KMS-11 (cell line): ENCODE measurements at regions not wholly inside any gene's neighbourhood (a gene's known extent, or its start where the extent isn't known, plus 50 kb on each side); places are given as distances from the start of the nearest gene placed in this dataset.

ENCODE experiments used
- H2AFZ ChIP-seq: fragments of 200-600 bp; sonication (generic); 2 replicates; pipeline ENCODE4 v1.6.1; 2016; ENCODE audit warnings: antibody characterized with exemption, mixed run types, low read depth
- H3K27ac ChIP-seq: fragments of 200-600 bp; sonication (generic); 2 replicates; pipeline ENCODE4 v1.6.1; 2016; ENCODE audit warnings: mild to moderate bottlenecking, mixed run types
- H3K27me3 ChIP-seq: fragments of 200-600 bp; sonication (generic); 2 replicates; pipeline ENCODE4 v1.6.1; 2017; ENCODE audit warnings: mild to moderate bottlenecking, low read depth, mixed run types, moderate library complexity; ENCODE audit not compliant: insufficient read depth
- H3K36me3 ChIP-seq: fragments of 200-600 bp; sonication (generic); 2 replicates; pipeline ENCODE4 v1.6.1; 2017; ENCODE audit warnings: mild to moderate bottlenecking, mixed run types; ENCODE audit not compliant: insufficient read depth
- H3K4me1 ChIP-seq: fragments of 200-600 bp; sonication (generic); 2 replicates; pipeline ENCODE4 v1.6.1; 2016; ENCODE audit warnings: mild to moderate bottlenecking, low read depth, mixed run types; ENCODE audit not compliant: poor library complexity, severe bottlenecking
- H3K4me2 ChIP-seq: fragments of 200-600 bp; sonication (generic); 2 replicates; pipeline ENCODE4 v1.7.0; 2016; ENCODE audit warnings: mild to moderate bottlenecking, mixed run types
- H3K4me3 ChIP-seq: fragments of 200-600 bp; sonication (generic); IDR thresholded peaks from 2 replicates; pipeline ENCODE4 v1.6.1; 2017; ENCODE audit warnings: low read depth, low read length, mixed read lengths; ENCODE audit not compliant: insufficient read depth
- H3K79me2 ChIP-seq: fragments of 200-600 bp; sonication (generic); 2 replicates; pipeline ENCODE4 v1.6.1; 2016; ENCODE audit warnings: low read depth, mixed run types; ENCODE audit not compliant: insufficient read depth
- H3K9ac ChIP-seq: fragments of 200-600 bp; sonication (generic); 2 replicates; pipeline ENCODE4 v1.6.1; 2016; ENCODE audit warnings: mild to moderate bottlenecking, mixed run types
- H4K20me1 ChIP-seq: fragments of 200-600 bp; sonication (generic); 2 replicates; pipeline ENCODE4 v1.6.1; 2016; ENCODE audit warnings: mild to moderate bottlenecking, mixed run types; ENCODE audit not compliant: insufficient read depth
- TF ChIP-seq, protein P1 (sequence below): fragments of 200-600 bp; sonication (generic); conservative IDR thresholded peaks from 2 replicates; pipeline ENCODE4 v1.6.1; 2017; ENCODE audit warnings: low read depth, mild to moderate bottlenecking, antibody characterized with exemption, low read length, moderate library complexity, mixed read lengths

DNA sequence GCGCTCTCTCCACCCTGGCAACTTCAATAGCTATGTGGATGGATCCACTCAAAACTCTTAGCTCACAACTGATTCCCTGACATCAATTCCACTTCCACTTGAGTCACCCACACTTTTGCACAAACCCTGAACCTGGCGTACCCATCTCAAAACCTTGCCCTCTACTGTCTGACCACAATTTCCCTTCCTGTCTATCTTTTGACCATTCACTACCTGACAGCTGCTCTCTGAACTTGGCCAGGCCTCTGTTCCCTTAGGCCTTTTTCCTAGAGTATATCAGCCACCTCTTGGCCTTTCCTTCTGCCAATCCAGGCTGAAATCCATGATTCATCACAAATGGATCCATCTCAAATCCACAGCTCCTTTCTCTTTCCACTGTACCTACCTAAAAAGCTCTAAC is 106.0 kb downstream of the RPL27A start:
- Histone ChIP-seq H2AFZ (no peak overlapping the region), H4K20me1 (no peaks in the 10 kb centered on the region), H3K27ac (no peak overlapping the region), H3K9ac (no peak overlapping the region), H3K4me1 (peaks cover 9% of the 10 kb centered on the region), H3K4me2 (no peak overlapping the region), H3K79me2 (no peaks in the 10 kb centered on the region), H3K27me3 (no peaks in the 10 kb centered on the region), H3K36me3 (no peaks in the 10 kb centered on the region), H3K4me3 (no peak overlapping the region)
- TF ChIP-seq, protein P1, sequence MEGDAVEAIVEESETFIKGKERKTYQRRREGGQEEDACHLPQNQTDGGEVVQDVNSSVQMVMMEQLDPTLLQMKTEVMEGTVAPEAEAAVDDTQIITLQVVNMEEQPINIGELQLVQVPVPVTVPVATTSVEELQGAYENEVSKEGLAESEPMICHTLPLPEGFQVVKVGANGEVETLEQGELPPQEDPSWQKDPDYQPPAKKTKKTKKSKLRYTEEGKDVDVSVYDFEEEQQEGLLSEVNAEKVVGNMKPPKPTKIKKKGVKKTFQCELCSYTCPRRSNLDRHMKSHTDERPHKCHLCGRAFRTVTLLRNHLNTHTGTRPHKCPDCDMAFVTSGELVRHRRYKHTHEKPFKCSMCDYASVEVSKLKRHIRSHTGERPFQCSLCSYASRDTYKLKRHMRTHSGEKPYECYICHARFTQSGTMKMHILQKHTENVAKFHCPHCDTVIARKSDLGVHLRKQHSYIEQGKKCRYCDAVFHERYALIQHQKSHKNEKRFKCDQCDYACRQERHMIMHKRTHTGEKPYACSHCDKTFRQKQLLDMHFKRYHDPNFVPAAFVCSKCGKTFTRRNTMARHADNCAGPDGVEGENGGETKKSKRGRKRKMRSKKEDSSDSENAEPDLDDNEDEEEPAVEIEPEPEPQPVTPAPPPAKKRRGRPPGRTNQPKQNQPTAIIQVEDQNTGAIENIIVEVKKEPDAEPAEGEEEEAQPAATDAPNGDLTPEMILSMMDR, result no peak

DNA sequence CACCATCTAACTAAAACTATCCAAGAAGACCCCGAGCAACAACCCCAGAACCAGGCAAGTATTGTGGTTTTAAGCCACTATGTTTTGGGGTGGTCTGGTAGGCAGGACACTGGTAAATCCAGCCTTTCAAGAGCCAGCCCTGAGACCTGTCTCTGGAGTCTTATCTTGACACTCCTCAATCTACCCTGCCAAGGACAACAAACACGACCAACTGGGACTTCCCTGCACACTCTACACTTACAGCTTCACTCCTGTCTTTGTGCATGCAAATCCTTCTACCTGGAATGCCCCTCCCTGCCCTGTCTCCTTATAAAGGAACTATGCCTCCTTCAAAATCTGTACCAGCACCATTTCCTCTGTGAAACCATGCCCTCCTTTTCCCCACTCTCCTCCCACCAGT is 107.3 kb downstream of the RPL27A start:
- Histone ChIP-seq H3K79me2 (no peaks in the 10 kb centered on the region), H3K36me3 (no peaks in the 10 kb centered on the region), H3K27ac (no peak overlapping the region), H3K4me3 (no peak overlapping the region), H3K4me2 (no peak overlapping the region), H2AFZ (no peak overlapping the region), H4K20me1 (no peaks in the 10 kb centered on the region), H3K9ac (no peak overlapping the region), H3K27me3 (no peaks in the 10 kb centered on the region), H3K4me1 (peaks cover 9% of the 10 kb centered on the region)
- TF ChIP-seq, protein P1, result no peak

DNA sequence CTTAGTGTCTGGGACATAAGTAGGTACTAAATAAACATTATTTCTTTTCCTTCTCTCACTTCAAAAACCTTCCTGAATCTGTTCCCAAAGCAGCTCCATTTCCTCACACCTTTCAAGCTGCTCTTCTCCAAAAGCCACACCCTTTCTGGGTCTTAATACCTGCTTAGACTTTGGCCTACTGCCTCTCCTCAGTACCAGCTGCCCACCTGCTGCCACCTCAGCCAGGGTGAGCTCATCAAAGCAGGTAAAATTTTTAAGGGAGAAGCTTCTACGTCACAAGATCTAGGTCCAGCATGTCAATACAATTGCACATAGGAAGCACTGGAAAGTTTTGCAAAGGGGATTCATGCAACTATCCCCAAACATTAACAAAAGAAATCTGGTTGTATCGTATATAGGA is 108.4 kb downstream of the RPL27A start:
- Histone ChIP-seq H3K79me2 (no peaks in the 10 kb centered on the region), H3K4me2 (no peak overlapping the region), H3K9ac (no peak overlapping the region), H3K27ac (no peak overlapping the region), H4K20me1 (no peaks in the 10 kb centered on the region), H3K36me3 (no peaks in the 10 kb centered on the region), H3K4me1 (peaks cover 4% of the 10 kb centered on the region), H2AFZ (no peak overlapping the region), H3K4me3 (no peak overlapping the region), H3K27me3 (no peaks in the 10 kb centered on the region)
- TF ChIP-seq, protein P1, result no peak

DNA sequence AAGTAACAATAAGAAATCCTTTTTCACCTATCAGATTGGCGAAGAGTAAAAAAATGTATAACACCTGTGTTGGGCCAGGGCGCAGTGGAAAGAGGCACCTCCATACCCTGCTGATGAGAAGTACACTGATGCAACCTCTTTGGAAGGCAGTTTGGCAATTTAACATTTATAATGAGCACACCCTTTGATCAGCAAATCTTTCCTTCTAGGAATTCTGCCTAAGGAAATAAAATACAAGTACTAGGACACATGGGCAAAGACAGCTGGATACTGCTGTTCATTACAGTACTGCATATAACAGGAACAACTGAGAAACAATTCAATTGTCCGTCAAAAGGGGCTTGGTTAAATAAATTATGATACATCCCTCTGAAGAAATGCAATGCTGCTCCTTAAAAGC is 110.1 kb downstream of the RPL27A start:
- H4K20me1 ChIP-seq, result no peaks in the 10 kb centered on the region
- no peaks in the 10 kb centered on the region for H3K79me2 ChIP-seq
- H3K9ac ChIP-seq, result no peak overlapping the region
- no peak overlapping the region for H3K4me3 ChIP-seq
- H3K4me2 ChIP-seq, result no peak overlapping the region
- H2AFZ ChIP-seq, result no peak overlapping the region
- H3K36me3 ChIP-seq, result no peaks in the 10 kb centered on the region
- TF ChIP-seq, protein P1, result no peak
- H3K4me1 ChIP-seq, result no peaks in the 10 kb centered on the region
- H3K27me3 ChIP-seq, result no peaks in the 10 kb centered on the region
- H3K27ac ChIP-seq, result no peak overlapping the region
